SJCRH30 (cell line): ENCODE measurements at regions not wholly inside any gene's neighbourhood (a gene's known extent, or its start where the extent isn't known, plus 50 kb on each side); places are given as distances from the start of the nearest gene placed in this dataset.

Experiments used
- DNase-seq, 2 experiments: peaks; one replicate each; pipeline ENCODE4 v3.0.0-alpha.2; 2015 to 2020
- H3K27ac ChIP-seq: fragments of 250-450 bp; sonication (Bioruptor Pico); 2 replicates; pipeline ENCODE4 v1.5.1; 2020; ENCODE audit warnings: mild to moderate bottlenecking, moderate library complexity
- H3K27me3 ChIP-seq: fragments of 250-450 bp; sonication (Bioruptor Pico); 2 replicates; pipeline ENCODE4 v1.5.1; 2020; ENCODE audit warnings: mild to moderate bottlenecking, moderate library complexity
- H3K36me3 ChIP-seq: fragments of 250-450 bp; sonication (Bioruptor Pico); 2 replicates; pipeline ENCODE4 v1.5.1; 2020; ENCODE audit warnings: mild to moderate bottlenecking, moderate library complexity
- H3K4me1 ChIP-seq: fragments of 250-450 bp; sonication (Bioruptor Pico); 2 replicates; pipeline ENCODE4 v1.5.1; 2020; ENCODE audit warnings: mild to moderate bottlenecking, moderate library complexity
- H3K4me3 ChIP-seq: fragments of 250-450 bp; sonication (Bioruptor Pico); 2 replicates; pipeline ENCODE4 v1.5.1; 2020; ENCODE audit warnings: mild to moderate bottlenecking, moderate library complexity
- H3K9me3 ChIP-seq: fragments of 250-450 bp; sonication (Bioruptor Pico); replicated peaks from 2 replicates; pipeline ENCODE4 v1.5.1; 2020; ENCODE audit warnings: mild to moderate bottlenecking, moderate library complexity

DNA sequence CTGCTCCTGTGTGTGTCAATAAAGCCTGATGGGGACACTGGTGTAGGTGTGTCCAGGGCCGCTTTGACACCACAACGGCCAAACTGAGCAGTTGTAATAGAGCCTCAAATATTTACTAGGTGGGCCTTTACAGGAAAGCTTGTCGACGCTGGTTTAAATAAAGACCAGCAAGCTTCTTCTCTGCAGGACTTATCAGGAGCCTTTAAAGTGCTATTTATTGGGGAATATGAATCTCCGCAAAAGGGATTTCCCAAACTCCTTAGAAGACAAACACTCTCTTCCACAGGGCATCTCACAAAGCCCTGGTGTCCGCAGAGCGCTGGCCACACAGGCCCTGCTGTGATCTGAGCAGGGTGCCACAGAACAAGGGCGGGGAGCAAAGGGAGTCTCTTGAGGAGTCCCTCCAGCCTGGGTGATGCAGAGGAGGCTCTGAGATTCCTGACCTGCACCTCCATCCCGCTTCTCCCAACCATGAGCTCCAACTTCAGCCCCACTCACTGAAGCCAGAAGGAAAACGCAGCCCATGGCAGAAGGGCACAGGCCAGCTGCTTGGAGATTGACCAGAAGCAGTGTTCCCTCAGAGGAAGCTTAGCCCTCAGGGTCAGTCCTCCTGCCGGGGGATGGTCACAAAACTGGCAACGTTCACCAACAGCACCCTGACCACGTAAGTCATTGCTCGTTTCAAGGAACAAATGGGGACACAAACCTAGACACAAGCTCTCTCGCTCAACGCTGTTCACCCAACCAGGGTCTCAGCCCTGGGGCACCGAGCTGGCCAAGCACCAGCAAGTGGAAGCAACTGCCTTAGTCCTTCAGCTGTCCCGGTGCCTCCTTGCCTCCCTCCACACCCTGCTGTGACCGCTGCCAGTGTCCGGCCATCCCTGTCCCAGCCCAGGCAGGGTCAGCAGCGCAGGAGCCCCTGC is 129.5 kb downstream of the OAT start:
- Histone ChIP-seq H3K36me3 (no peaks in the 10 kb centered on the region), H3K9me3 (no peaks in the 10 kb centered on the region), H3K27me3 (no peaks in the 10 kb centered on the region), H3K4me1 (peaks cover 24% of the 10 kb centered on the region), H3K27ac (peak overlapping the region; percentile 20), H3K4me3 (no peak overlapping the region)
- peak in 1 of 2 experiments; percentile 11 for DNase-seq

DNA sequence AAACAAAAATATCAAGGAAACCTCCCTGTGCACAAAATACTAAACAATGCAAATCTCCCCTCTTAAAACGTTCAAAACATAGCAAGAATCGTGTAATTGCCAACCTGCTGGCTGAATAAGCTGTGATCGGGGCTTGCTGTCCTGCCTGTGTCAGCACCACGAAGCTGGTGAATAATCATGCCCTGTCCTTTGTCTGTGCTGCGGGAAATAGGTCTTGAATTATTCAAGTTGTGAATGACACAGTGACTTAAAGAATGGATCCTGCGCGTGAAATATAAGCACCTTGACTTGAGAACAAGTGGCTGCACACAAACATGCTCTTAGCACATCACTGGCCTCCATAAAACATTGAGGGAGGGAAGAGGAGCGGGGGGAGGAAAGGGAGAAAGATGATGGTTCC is 130.2 kb downstream of the OAT start:
- Histone ChIP-seq H3K9me3 (no peaks in the 10 kb centered on the region), H3K27ac (no peak overlapping the region), H3K4me3 (no peak overlapping the region), H3K27me3 (no peaks in the 10 kb centered on the region), H3K36me3 (no peaks in the 10 kb centered on the region), H3K4me1 (peaks cover 24% of the 10 kb centered on the region)
- no peak for DNase-seq

DNA sequence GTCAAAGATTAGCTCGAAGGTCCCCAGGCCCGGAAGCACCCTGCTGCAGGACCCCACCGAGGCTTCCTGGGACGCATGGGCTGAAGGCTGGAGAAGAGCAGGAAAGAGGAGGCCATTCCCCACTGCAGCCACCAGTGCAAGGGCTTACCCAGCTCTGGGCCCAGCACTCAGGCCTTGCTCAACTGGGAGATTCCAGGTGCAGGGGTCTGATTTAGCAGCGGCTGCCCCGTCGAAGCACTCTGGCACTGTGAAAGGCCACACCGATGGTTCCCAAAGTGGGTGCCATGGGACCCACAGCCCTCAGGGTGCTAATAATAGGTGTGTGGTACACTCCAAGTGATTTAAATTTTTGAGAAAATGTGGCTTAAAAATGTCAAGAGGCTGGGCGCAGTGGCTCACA is 130.9 kb downstream of the OAT start:
- Histone ChIP-seq H3K27me3 (no peaks in the 10 kb centered on the region), H3K9me3 (no peaks in the 10 kb centered on the region), H3K4me1 (peaks cover 24% of the 10 kb centered on the region), H3K27ac (no peak overlapping the region), H3K36me3 (no peaks in the 10 kb centered on the region), H3K4me3 (no peak overlapping the region)
- DNase-seq, result no peak

DNA sequence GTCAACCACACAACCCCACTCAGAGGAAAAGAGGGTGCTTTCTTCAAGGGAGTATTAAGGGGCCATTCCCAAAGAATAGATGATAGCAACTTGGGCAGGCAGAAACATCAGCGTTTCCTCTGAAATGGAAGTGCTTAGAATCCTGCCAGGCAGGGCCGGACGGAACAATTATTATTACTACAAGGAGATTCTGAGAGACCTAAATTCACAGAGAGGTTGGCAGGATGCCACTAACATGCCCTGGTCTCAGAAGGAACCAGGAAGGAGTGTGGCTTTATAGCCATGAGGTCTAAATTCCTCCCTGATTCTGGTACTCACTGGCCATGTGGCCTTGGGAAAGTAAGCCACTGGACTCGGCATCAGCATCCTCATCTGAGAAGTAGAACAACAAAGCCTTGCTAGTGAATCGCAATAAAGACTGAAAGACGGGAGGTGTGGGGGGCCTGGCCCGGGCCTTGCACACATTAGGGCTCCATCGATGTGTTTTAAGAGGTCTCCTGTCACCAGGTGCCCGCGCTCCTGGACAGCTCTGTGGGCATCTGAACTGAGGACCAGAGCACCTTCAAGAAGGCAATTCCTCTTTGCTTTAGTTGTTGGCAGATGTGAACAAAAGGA is 131.5 kb downstream of the OAT start:
- no peak for DNase-seq
- Histone ChIP-seq H3K27me3 (no peaks in the 10 kb centered on the region), H3K4me1 (peaks cover 24% of the 10 kb centered on the region), H3K36me3 (no peaks in the 10 kb centered on the region), H3K4me3 (no peak overlapping the region), H3K27ac (no peak overlapping the region), H3K9me3 (no peaks in the 10 kb centered on the region)

DNA sequence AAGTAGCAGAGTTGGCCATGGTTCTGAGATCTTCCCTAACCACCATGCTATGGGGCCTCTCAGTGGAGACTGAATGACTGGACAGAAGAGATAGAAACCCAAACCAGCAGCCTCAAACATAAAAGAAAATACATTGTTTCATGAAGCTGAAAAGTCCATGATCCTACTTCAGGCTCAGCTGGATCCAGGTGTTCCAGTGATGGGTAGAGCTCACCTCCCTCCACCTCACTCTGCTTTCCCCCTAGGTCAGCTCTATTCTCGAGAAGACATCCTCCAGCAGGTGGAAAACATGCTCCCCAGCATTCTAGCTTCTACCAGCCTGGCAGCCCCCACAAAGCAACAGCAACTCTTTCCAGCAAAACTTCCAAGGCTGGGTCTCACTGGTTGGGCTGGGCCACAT is 132.1 kb downstream of the OAT start:
- Histone ChIP-seq H3K4me3 (no peak overlapping the region), H3K27ac (no peak overlapping the region), H3K27me3 (no peaks in the 10 kb centered on the region), H3K4me1 (peaks cover 24% of the 10 kb centered on the region), H3K9me3 (no peaks in the 10 kb centered on the region), H3K36me3 (no peaks in the 10 kb centered on the region)
- DNase-seq, result no peak

DNA sequence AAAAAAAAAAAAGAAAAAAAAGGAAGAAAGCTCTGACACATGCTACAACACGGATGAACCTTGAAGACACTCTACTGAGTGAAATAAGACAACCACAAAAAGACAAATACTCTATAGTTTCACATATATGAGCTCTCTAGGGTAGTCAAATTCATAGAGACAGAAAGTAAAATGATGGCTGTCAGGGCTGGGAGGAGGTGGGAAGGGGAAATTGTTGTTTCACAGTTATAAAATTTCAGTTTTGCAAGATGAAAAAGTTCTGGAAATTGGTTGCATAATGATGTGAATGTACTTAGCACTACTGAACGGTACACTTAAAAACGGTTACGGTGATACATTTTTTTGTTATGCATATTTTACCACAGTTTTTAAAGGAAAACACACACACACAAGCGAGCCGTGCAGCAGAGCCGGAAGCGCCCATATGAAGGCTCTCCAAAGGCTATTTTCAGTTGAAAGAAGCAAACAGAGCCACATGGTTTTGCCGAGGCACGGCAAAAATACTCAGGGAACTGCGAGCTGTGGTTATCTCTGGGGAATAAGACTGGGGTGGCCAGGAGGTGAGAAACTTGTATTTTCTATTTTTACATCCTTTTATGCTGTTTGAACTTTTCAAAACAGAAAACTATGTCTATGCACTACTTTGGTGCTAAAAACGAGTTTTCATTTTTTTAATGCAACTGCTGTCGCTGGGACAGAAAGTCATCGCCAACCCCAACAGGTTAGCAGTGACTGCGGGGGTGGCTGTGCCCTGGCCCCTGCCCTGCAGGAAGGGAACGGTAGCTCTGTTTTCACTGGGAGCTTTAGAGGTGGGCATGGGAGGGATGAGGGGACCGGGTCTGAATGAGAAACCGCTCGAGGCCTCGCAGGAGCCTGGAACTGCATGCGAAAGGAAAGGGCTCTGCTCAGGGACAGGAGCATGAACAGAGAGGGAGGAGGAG is 132.9 kb downstream of the OAT start:
- H3K4me3 ChIP-seq, result no peak overlapping the region
- H3K27me3 ChIP-seq, result no peaks in the 10 kb centered on the region
- H3K27ac ChIP-seq, result no peak overlapping the region
- DNase-seq, result no peak
- no peaks in the 10 kb centered on the region for H3K9me3 ChIP-seq
- H3K36me3 ChIP-seq, result no peaks in the 10 kb centered on the region
- H3K4me1 ChIP-seq, result peaks cover 18% of the 10 kb centered on the region

DNA sequence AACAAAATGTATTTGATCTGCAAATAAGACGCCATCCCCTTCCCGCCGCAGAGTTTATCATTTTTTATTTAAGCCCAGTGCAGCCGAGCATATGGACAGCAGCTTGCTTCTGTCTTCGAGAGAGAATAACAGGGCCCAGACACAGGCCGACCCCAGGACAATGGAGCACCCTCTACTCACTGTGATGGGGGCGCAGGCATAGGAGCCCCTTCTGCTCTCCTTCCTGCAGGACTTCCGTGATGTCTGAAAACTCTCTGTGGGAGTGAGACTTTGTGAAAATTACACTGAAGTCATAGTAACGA is 134.8 kb downstream of the OAT start:
- H3K4me3 ChIP-seq, result no peak overlapping the region
- no peak for DNase-seq
- no peaks in the 10 kb centered on the region for H3K27me3 ChIP-seq
- H3K36me3 ChIP-seq, result no peaks in the 10 kb centered on the region
- H3K27ac ChIP-seq, result no peak overlapping the region
- no peaks in the 10 kb centered on the region for H3K4me1 ChIP-seq
- no peaks in the 10 kb centered on the region for H3K9me3 ChIP-seq

DNA sequence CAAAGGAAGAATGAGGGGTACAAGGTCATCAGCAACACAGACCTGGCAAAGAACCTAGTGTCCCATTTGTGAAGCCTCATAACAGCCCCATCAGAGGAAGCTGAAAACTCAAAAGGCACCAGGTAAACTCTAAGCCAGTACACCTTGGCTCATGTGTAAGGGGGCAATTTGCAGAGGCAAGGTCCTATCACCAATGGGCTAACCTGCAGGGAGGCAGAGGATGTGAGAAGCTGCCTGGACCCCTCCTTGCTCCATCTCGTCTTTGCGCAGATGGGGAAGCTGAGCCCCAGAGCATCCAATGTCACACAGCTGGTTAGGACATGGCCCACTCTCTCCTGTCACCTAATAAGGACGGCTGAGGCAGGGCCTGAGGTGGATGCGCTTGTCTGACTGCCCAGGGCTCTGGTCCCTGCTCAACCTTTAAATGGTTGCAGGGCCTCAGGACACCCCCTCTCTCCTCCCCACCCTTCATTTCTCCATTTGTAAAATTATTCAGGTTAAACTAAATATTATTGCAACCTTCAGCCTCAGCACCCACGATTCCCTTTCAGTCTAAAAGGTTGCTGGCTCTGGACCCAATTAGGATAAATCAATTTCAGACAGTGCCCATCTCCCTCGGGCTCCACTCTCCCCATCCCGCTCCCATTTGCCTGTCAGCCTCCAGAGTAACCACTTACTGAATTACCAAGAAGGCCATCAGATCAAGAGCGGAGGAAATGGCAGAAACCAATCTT is 135.3 kb downstream of the OAT start:
- Histone ChIP-seq H3K36me3 (no peaks in the 10 kb centered on the region), H3K9me3 (no peaks in the 10 kb centered on the region), H3K4me3 (no peak overlapping the region), H3K27ac (no peak overlapping the region), H3K4me1 (no peaks in the 10 kb centered on the region), H3K27me3 (no peaks in the 10 kb centered on the region)
- DNase-seq, result no peak

DNA sequence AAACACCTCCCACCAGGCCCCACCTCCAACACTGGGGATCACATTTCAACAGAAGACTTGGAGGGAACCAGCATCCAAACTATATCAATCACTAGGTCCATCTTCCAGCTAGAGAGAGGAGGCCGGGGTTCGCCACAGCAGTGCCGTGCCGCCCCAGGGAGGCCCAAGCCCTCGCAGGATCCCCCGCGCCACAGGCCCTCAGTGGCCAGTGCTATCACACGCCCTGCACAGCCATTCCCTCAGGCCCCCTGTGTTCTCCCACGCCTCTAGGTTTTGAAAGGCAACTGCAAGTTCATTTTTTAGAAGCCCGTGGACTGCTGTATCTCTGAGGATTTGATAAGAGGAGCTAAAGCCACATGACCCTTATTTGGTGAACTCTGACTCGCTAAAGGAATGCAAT is 136.4 kb downstream of the OAT start:
- no peak for DNase-seq
- H3K4me1 ChIP-seq, result no peaks in the 10 kb centered on the region

DNA sequence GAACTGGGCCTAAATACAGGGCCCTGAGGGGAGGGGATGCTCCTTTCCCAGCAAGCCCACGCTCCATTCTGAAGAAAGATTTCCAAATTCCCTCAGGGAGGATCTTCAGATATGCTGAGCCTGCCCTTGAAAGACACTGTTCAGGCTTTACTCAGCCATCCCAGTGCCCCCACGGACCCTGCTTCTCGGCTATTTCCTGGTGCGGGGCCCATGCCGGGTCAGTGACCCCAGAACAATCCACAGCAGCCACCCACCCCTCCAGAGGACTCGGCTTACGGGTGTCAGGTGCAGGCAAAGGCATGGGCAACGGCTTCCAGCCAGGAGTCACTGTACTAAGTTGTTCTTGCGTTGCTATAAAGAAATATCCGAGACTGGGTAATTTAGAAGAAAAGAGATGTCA is 137.1 kb downstream of the OAT start:
- no peak overlapping the region for H3K4me3 ChIP-seq
- no peaks in the 10 kb centered on the region for H3K27me3 ChIP-seq
- H3K27ac ChIP-seq, result no peak overlapping the region
- H3K4me1 ChIP-seq, result no peaks in the 10 kb centered on the region
- H3K9me3 ChIP-seq, result no peaks in the 10 kb centered on the region
- no peaks in the 10 kb centered on the region for H3K36me3 ChIP-seq
- DNase-seq, result no peak

More for the DNA sequence above, 136.4 kb downstream of the OAT start:
- Histone ChIP-seq H3K4me3 (no peak overlapping the region), H3K36me3 (no peaks in the 10 kb centered on the region), H3K27ac (no peak overlapping the region), H3K27me3 (no peaks in the 10 kb centered on the region), H3K9me3 (no peaks in the 10 kb centered on the region)

DNA sequence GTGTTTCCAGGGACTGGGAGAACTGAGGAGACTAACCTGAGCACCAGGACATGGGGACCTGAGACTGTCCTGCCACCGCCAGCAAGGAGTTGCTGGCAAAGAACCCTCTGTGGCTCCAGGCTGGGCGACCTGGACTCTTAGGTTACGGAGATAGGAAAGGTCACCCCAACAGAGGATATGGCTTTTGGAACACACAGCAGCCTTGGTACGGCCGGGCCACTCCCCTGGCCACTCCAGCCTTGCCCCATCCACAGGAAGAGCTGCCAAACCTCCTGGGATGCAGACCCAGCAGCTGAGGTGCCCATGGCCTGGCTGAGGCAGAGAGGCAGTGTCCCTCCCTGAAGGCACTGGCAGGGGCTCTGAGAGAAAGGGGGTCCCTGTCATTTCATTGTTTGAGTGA is 137.8 kb downstream of the OAT start:
- no peaks in the 10 kb centered on the region for H3K27me3 ChIP-seq
- no peaks in the 10 kb centered on the region for H3K36me3 ChIP-seq
- no peak for DNase-seq
- H3K4me1 ChIP-seq, result no peaks in the 10 kb centered on the region
- no peaks in the 10 kb centered on the region for H3K9me3 ChIP-seq
- no peak overlapping the region for H3K4me3 ChIP-seq
- H3K27ac ChIP-seq, result no peak overlapping the region

DNA sequence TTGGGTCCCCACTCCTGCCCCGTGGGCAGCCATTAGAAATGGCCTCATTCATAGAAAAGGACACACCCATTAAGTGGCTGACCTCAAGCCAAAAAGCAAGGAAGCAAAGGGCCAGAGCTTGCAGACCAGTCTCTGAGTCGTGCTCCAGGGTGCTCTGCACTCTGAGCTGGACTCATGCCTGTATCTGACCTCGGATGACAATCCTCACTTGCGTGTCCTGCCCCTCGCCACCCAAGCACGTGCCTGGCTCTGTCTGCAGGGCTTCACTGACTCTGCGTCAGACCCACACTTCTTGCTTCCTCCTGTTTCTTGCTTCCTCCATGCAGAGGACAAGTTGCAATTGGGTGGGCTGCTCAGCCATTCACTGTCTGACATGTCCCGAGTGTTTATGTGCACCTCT is 138.8 kb downstream of the OAT start:
- Histone ChIP-seq H3K9me3 (no peaks in the 10 kb centered on the region), H3K27ac (no peak overlapping the region), H3K4me1 (no peaks in the 10 kb centered on the region), H3K4me3 (no peak overlapping the region), H3K36me3 (no peaks in the 10 kb centered on the region), H3K27me3 (no peaks in the 10 kb centered on the region)
- DNase-seq, result no peak

DNA sequence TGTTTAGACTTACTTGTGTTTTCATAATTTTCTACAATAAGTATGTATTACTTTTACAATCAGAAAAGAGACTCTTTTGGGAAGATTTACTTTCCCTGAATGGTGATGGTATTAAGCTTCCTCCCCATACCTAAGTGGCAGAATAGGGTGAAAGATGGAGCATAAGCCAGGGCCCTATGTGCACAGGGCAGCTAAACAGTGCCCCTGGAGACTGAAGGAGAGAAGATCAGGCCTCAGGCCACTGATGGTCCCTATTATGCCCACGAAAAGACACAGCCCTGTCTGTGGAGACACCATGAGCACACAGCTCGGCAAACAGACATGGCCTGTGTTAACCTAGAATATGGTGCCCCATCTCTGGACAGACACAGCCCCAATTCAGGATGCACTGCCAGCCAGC is 139.4 kb downstream of the OAT start:
- H3K4me3 ChIP-seq, result no peak overlapping the region
- H3K4me1 ChIP-seq, result no peaks in the 10 kb centered on the region
- DNase-seq, result no peak
- no peak overlapping the region for H3K27ac ChIP-seq
- H3K36me3 ChIP-seq, result no peaks in the 10 kb centered on the region
- H3K27me3 ChIP-seq, result no peaks in the 10 kb centered on the region
- H3K9me3 ChIP-seq, result no peaks in the 10 kb centered on the region

DNA sequence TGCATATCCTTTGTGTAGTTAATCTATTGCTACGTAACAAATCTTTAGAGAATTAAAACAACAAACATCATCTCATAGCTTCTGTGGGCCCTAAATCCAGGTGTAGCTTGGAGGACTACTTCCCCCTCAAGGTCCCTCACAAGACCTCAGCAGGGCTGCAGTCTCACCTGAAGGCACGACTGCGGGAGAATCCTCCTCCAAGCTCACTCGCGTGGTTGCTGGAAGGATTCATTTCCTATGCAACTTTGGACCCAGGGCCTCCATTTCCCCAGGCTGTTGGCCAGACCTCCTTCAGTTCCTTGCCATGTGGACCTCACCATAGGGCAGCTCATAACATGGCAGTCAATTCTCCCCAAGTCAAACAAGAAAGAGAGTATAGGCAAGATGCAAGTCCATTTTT is 140.4 kb downstream of the OAT start:
- Histone ChIP-seq H3K4me3 (no peak overlapping the region), H3K27ac (no peak overlapping the region), H3K27me3 (no peaks in the 10 kb centered on the region), H3K4me1 (no peaks in the 10 kb centered on the region), H3K36me3 (no peaks in the 10 kb centered on the region), H3K9me3 (0 out of 2 replicates have a peak, but pooled peaks cover 3% of the 10 kb centered on the region)
- no peak for DNase-seq
